ENCODE measurements at regions not wholly inside any gene's neighbourhood (a gene's known extent, or its start where the extent isn't known, plus 50 kb on each side); places are given as distances from the start of the nearest gene placed in this dataset.
"Not testable (repeated sequence)": the region's sequence is repeated elsewhere in the genome, so short reads cannot be mapped to it uniquely, and the experiment has no call there.

DNA sequence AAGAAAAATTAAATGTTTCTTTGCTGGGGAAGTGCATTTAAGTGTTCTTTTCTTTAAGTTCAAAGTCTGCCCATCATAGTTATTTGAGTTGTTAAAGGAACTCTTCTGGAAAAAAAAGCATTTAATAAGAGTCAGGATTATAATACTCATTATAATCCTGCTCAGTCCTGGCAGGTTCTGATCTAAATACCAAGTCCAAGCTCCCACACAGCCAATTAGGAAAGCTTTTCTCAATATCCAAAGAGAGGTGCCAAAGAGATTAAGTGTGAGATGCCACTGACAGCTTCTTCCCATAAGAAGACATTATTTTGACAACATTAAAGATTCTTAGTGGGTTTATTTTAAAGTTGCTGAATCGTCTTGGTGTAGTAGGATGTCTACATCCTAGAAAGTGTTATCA, 235.2 kb upstream of the DAB2 start:
- DNase-seq (ENCODE audit: low read depth, low spot score): no peak

- DNase-seq (ENCODE audit: low read depth, low spot score): no peak
These were observed 234.1 kb upstream of the DAB2 start for GRCh38 chr5:39658866-39659265.

DNA sequence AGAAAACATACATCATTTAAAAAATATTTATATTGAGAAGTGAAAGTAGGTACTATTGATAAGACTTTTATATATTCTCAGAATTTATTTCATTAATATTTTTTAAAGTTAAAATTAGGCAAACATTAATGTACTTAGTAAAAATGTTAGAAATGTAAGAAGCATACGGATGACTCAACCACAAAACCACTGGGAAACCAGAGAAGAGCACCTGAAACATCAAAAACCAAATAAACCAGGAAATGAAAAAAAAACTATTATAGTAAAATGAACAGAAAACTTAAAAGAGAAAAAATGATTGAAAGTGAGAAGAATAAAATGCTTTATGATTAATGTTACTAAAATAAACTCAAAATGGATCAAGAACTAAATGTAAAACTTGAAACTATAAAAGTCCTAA, 233.2 kb upstream of the DAB2 start:
- no peak for DNase-seq (ENCODE audit: low read depth, low spot score)

- no peak for DNase-seq (ENCODE audit: low read depth, low spot score)
These were observed 231.8 kb upstream of the DAB2 start for GRCh38 chr5:39656600-39656999.

DNA sequence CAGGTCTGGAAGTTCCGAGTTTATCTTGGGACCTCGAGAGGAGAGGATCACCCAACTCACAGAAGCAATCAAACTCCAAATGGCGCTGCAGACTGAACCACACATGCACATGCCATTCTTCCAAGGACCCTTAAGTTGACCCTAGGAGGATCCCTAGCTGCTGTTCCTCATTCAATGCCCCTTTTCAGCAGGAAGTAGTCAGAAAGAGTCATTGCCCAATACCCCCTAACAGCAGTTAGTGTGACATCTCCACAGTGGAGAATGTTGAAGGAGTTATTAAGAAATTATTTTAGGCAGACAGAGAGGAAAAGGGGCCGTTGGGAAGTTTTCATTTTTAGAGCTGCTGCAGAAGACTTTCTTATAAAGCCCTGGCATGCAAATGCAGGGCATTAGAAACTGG, 229.9 kb upstream of the DAB2 start:
- no peak for DNase-seq (ENCODE audit: low read depth, low spot score)

DNA sequence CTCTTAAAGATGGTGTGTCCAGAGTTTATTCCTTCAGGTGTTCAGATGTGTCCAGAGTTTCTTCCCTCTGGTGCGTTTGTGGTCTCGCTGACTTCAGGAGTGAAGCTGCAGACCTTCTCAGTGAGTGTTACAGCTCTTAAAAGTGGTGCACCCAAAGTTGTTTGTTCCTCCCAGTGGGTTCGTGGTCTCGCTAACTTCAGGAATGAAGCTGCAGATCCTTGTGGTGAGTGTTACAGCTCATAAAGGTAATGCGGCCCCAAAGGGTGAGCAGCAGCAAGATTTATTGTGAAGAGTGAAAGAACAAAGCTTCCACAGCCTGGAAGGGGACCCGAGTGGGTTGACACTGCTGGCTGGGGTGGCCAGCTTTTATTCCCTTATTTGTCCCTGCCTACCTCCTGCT, 227.7 kb upstream of the DAB2 start:
- DNase-seq (ENCODE audit: low read depth, low spot score): not testable (repeated sequence)

GRCh38 chr5:39652036-39652435, 227.3 kb upstream of the DAB2 start:
- DNase-seq (ENCODE audit: low read depth, low spot score): no peak

- DNase-seq (ENCODE audit: low read depth, low spot score): no peak
These were observed 225.4 kb upstream of the DAB2 start for GRCh38 chr5:39650008-39650762.

- peak; percentile 5 for DNase-seq (ENCODE audit: low read depth, low spot score)
These were observed 224.1 kb upstream of the DAB2 start for GRCh38 chr5:39648848-39649227.

- no peak for DNase-seq (ENCODE audit: low read depth, low spot score)
These were observed 223.5 kb upstream of the DAB2 start for GRCh38 chr5:39648085-39648847.

GRCh38 chr5:39640552-39640951, 215.8 kb upstream of the DAB2 start:
- no peak for DNase-seq (ENCODE audit: low read depth, low spot score)

DNA sequence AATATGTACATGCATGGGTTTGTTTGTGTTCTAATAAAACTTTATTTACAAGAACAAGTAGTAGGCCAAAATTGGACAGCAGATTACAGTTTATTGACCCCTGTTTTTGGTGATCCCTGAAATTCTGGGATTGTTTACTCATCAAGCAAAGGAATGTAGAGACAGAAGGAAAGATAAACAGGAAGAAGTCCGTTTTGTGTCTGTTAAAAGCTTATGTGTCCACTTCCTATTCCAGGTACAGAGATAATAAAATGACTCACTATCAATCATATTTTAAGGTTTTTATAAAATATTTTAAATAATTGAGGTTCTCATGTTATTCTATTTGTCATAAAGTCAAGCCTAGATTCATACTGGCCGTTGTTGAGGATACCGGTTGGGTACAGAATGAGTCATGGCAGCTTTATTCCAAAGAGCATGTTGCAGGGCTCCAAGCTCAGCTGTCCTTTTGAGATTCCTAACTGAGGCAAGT, 214.9 kb upstream of the DAB2 start:
- DNase-seq (ENCODE audit: low read depth, low spot score): no peak

- no peak for DNase-seq (ENCODE audit: low read depth, low spot score)
These were observed 214.0 kb upstream of the DAB2 start for GRCh38 chr5:39638813-39639212.

DNA sequence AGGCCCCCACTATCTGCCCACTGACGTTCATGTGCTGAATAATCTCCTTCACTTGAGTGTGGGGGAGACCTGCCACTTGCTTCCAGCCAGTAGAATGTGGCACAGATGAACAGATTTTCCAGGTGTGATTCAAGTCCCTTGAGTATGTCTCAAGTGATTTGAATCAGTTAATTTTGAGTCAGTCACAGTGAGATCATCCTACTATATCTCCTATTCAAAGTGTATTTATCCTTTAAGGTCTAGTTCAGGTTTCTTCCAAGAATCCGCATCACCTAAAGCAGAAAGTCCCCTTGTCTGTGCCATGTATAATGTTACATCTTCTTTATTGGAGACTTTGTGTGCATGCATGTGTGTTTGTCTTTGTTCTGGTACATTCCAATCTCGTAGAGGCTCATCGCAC, 208.3 kb upstream of the DAB2 start:
- DNase-seq (ENCODE audit: low read depth, low spot score): no peak

DNA sequence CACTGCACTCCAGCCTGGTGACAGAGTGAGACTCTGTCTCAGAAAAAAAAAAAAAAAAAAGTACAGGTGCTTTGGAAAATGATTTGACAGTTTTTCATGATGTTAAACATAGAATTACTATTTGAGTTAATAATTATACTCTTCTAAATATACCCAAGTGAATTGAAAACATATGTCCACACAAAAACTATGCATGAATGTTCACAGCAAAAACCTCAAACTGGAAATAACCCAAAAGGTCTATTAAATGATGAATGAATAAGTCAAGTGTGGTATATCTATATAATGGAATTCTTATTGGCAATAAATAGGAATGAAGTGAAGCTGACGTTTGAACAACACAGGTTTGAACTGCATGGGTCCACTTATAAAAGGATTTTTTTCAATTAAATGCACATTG, 207.2 kb upstream of the DAB2 start:
- DNase-seq (ENCODE audit: low read depth, low spot score): no peak

GRCh38 chr5:39629946-39630345, 205.2 kb upstream of the DAB2 start:
- DNase-seq (ENCODE audit: low read depth, low spot score): no peak

DNA sequence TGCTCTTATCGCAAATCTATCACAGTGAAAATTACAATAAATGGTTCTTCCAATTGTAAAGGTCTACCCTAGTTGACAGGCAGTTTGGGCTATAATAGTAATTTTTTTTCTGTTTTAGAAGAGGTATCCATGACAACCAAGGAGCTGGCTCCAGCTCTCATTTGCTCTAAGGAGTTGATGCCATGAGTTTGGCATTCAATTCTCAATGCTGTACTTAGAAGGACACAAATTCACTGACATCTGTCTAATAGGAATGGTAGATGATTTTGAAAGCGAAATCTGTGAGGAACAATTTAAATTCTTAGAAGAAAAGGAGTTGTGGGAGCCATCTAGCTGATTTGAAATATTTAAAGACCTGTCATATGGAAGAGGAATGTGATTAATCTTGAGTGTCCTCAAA, 203.6 kb upstream of the DAB2 start:
- DNase-seq (ENCODE audit: low read depth, low spot score): no peak

- DNase-seq (ENCODE audit: low read depth, low spot score): no peak
These were observed 200.1 kb upstream of the DAB2 start for GRCh38 chr5:39624890-39625289.

GRCh38 chr5:39624268-39624886, 199.6 kb upstream of the DAB2 start:
- DNase-seq (ENCODE audit: low read depth, low spot score): no peak

- no peak for DNase-seq (ENCODE audit: low read depth, low spot score)
These were observed 198.6 kb upstream of the DAB2 start for GRCh38 chr5:39623291-39623865.

DNA sequence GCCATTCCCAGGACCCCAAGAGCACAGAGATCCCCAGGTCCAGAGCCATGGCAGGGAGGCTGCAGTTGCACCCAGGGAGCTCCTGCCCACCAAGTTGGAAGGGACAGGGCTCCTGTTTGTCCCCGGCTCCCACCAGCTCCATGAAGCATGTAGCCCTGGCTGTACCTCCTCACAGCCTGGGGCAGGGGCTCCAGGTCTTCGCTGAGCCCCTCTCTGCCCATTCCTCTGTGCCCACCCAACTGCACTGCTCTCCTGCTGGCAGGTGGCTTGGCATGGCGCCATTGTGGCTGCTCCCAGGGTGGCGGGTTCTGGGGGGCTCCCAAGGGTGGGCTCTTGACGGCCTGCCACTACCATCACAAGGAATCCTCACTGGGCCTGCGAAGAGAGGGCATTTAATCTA, 197.5 kb upstream of the DAB2 start:
- no peak for DNase-seq (ENCODE audit: low read depth, low spot score)

GRCh38 chr5:39619168-39619818, 194.5 kb upstream of the DAB2 start:
- DNase-seq (ENCODE audit: low read depth, low spot score): no peak
